ENCODE measurements at regions not wholly inside any gene's neighbourhood (a gene's known extent, or its start where the extent isn't known, plus 50 kb on each side); places are given as distances from the start of the nearest gene placed in this dataset.
"Not testable (repeated sequence)": the region's sequence is repeated elsewhere in the genome, so short reads cannot be mapped to it uniquely, and the experiment has no call there.

- H3K4me3 ChIP-seq (ENCODE audit: low read depth, low read length); H2BK12ac ChIP-seq (ENCODE audit: low read length); DNase-seq; H3K4ac ChIP-seq (ENCODE audit: low read depth, low read length); H3K4me1 ChIP-seq (ENCODE audit: control insufficient read depth in 1 of 2, insufficient read depth in 2 of 2, low read length in 2 of 2); H3K14ac ChIP-seq (ENCODE audit: low read length); H3K9ac ChIP-seq (ENCODE audit: low read length); H4K8ac ChIP-seq (ENCODE audit: low read depth, low read length); H3K36me3 ChIP-seq (ENCODE audit: control insufficient read depth in 1 of 2, insufficient read depth in 2 of 2, low read length in 2 of 2); H3K27ac ChIP-seq (ENCODE audit: low read depth, low read length); H2AK5ac ChIP-seq (ENCODE audit: low read length); H3K79me1 ChIP-seq (ENCODE audit: low read length); H2BK5ac ChIP-seq (ENCODE audit: low read depth, low read length, poor library complexity); H3K9me3 ChIP-seq (ENCODE audit: insufficient read depth, low read depth, low read length); H3K27me3 ChIP-seq (ENCODE audit: insufficient read depth, low read length); H3K79me2 ChIP-seq (ENCODE audit: control insufficient read depth, insufficient read depth, low read length, poor library complexity); H3K18ac ChIP-seq (ENCODE audit: low read length); H3K4me2 ChIP-seq (ENCODE audit: low read length); H2AFZ ChIP-seq (ENCODE audit: insufficient read depth, low read length, poor library complexity); H3K23ac ChIP-seq (ENCODE audit: low read length); H4K12ac ChIP-seq (ENCODE audit: low read depth, low read length); H2BK120ac ChIP-seq (ENCODE audit: insufficient read depth, low read length, poor library complexity); H4K91ac ChIP-seq (ENCODE audit: low read depth, low read length): not testable (repeated sequence)
- WGBS (ENCODE audit: extremely low coverage, insufficient coverage, insufficient read length): no CpG with 5 or more reads among the region's 5 CpGs
Observed at GRCh38 chr18:73324187-73324831, 456.5 kb upstream of the NETO1 start.

- Histone ChIP-seq H3K9me3 (ENCODE audit: insufficient read depth, low read depth, low read length) (no peaks in the 10 kb centered on the region), H3K23ac (ENCODE audit: low read length) (no peak overlapping the region), H2AFZ (ENCODE audit: insufficient read depth, low read length, poor library complexity) (no peak overlapping the region), H3K4me2 (ENCODE audit: low read length) (no peak overlapping the region), H3K4me3 (ENCODE audit: low read depth, low read length) (no peak overlapping the region), H2BK120ac (ENCODE audit: insufficient read depth, low read length, poor library complexity) (no peak overlapping the region), H3K79me2 (ENCODE audit: control insufficient read depth, insufficient read depth, low read length, poor library complexity) (no peaks in the 10 kb centered on the region), H3K36me3 (ENCODE audit: control insufficient read depth in 1 of 2, insufficient read depth in 2 of 2, low read length in 2 of 2) (no peaks in the 10 kb centered on the region), H3K27me3 (ENCODE audit: insufficient read depth, low read length) (no peaks in the 10 kb centered on the region), H2BK5ac (ENCODE audit: low read depth, low read length, poor library complexity) (no peak overlapping the region), H3K4me1 (ENCODE audit: control insufficient read depth in 1 of 2, insufficient read depth in 2 of 2, low read length in 2 of 2) (no peaks in the 10 kb centered on the region), H4K12ac (ENCODE audit: low read depth, low read length) (no peak overlapping the region), H4K91ac (ENCODE audit: low read depth, low read length) (no peak overlapping the region), H3K18ac (ENCODE audit: low read length) (no peak overlapping the region), H2AK5ac (ENCODE audit: low read length) (no peak overlapping the region), H3K4ac (ENCODE audit: low read depth, low read length) (no peak overlapping the region), H3K79me1 (ENCODE audit: low read length) (no peaks in the 10 kb centered on the region), H4K8ac (ENCODE audit: low read depth, low read length) (no peak overlapping the region), H2BK12ac (ENCODE audit: low read length) (no peak overlapping the region), H3K14ac (ENCODE audit: low read length) (no peak overlapping the region), H3K9ac (ENCODE audit: low read length) (no peak overlapping the region), H3K27ac (ENCODE audit: low read depth, low read length) (no peak overlapping the region)
- no CpG with 5 or more reads among the region's 6 CpGs for WGBS (ENCODE audit: extremely low coverage, insufficient coverage, insufficient read length)
- no peak for DNase-seq
Observed at GRCh38 chr18:73318739-73319479, 451.1 kb upstream of the NETO1 start.

DNA sequence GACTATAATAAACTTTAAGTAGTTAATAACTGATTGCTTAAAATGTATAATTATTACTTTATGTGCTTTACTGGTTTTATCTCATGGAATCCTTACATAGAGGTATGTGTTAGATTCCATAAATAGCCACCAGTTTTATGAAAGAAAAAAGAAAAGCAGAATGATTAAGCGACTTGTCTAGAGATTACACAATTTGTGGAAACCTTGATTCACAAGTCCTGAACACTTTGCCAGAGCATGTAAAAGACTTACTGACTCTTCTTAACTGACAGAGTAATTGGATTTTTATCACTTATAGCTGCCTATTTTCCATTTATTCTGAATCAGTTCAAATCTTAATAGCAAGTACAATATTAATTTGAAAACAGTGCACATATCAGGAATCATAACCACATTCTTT is 448.7 kb upstream of the NETO1 start:
- Histone ChIP-seq H3K9me3 (ENCODE audit: insufficient read depth, low read depth, low read length) (no peaks in the 10 kb centered on the region), H3K79me1 (ENCODE audit: low read length) (no peaks in the 10 kb centered on the region), H3K27me3 (ENCODE audit: insufficient read depth, low read length) (no peaks in the 10 kb centered on the region), H2BK120ac (ENCODE audit: insufficient read depth, low read length, poor library complexity) (no peak overlapping the region), H3K36me3 (ENCODE audit: control insufficient read depth in 1 of 2, insufficient read depth in 2 of 2, low read length in 2 of 2) (no peaks in the 10 kb centered on the region), H3K4me2 (ENCODE audit: low read length) (no peak overlapping the region), H2AK5ac (ENCODE audit: low read length) (no peak overlapping the region), H3K4me1 (ENCODE audit: control insufficient read depth in 1 of 2, insufficient read depth in 2 of 2, low read length in 2 of 2) (no peaks in the 10 kb centered on the region), H3K23ac (ENCODE audit: low read length) (no peak overlapping the region), H3K27ac (ENCODE audit: low read depth, low read length) (no peak overlapping the region), H4K8ac (ENCODE audit: low read depth, low read length) (no peak overlapping the region), H3K4me3 (ENCODE audit: low read depth, low read length) (no peak overlapping the region), H4K91ac (ENCODE audit: low read depth, low read length) (no peak overlapping the region), H4K12ac (ENCODE audit: low read depth, low read length) (no peak overlapping the region), H3K9ac (ENCODE audit: low read length) (no peak overlapping the region), H3K14ac (ENCODE audit: low read length) (no peak overlapping the region), H2AFZ (ENCODE audit: insufficient read depth, low read length, poor library complexity) (no peak overlapping the region), H2BK5ac (ENCODE audit: low read depth, low read length, poor library complexity) (no peak overlapping the region), H3K79me2 (ENCODE audit: control insufficient read depth, insufficient read depth, low read length, poor library complexity) (no peaks in the 10 kb centered on the region), H2BK12ac (ENCODE audit: low read length) (no peak overlapping the region), H3K4ac (ENCODE audit: low read depth, low read length) (no peak overlapping the region), H3K18ac (ENCODE audit: low read length) (no peak overlapping the region)
- WGBS (ENCODE audit: extremely low coverage, insufficient coverage, insufficient read length): no CpG with 5 or more reads among the region's 1 CpG
- DNase-seq: no peak

GRCh38 chr18:73315381-73315780 is 447.6 kb upstream of the NETO1 start:
- Histone ChIP-seq H3K18ac (ENCODE audit: low read length) (no peak overlapping the region), H3K4me3 (ENCODE audit: low read depth, low read length) (no peak overlapping the region), H4K12ac (ENCODE audit: low read depth, low read length) (no peak overlapping the region), H3K9ac (ENCODE audit: low read length) (no peak overlapping the region), H2BK5ac (ENCODE audit: low read depth, low read length, poor library complexity) (no peak overlapping the region), H3K4me2 (ENCODE audit: low read length) (no peak overlapping the region), H3K14ac (ENCODE audit: low read length) (no peak overlapping the region), H3K9me3 (ENCODE audit: insufficient read depth, low read depth, low read length) (no peaks in the 10 kb centered on the region), H2AFZ (ENCODE audit: insufficient read depth, low read length, poor library complexity) (no peak overlapping the region), H3K27me3 (ENCODE audit: insufficient read depth, low read length) (no peaks in the 10 kb centered on the region), H4K8ac (ENCODE audit: low read depth, low read length) (no peak overlapping the region), H3K36me3 (ENCODE audit: control insufficient read depth in 1 of 2, insufficient read depth in 2 of 2, low read length in 2 of 2) (no peaks in the 10 kb centered on the region), H3K79me1 (ENCODE audit: low read length) (no peaks in the 10 kb centered on the region), H3K23ac (ENCODE audit: low read length) (no peak overlapping the region), H3K4ac (ENCODE audit: low read depth, low read length) (no peak overlapping the region), H2BK120ac (ENCODE audit: insufficient read depth, low read length, poor library complexity) (no peak overlapping the region), H3K27ac (ENCODE audit: low read depth, low read length) (no peak overlapping the region), H2BK12ac (ENCODE audit: low read length) (no peak overlapping the region), H4K91ac (ENCODE audit: low read depth, low read length) (no peak overlapping the region), H3K79me2 (ENCODE audit: control insufficient read depth, insufficient read depth, low read length, poor library complexity) (no peaks in the 10 kb centered on the region), H2AK5ac (ENCODE audit: low read length) (no peak overlapping the region), H3K4me1 (ENCODE audit: control insufficient read depth in 1 of 2, insufficient read depth in 2 of 2, low read length in 2 of 2) (no peaks in the 10 kb centered on the region)
- no peak for DNase-seq

Measured in trophoblast cell (in vitro differentiated cells and primary cell).